SK-N-SH treated with all-trans-retinoic acid at 6 μM for 48 hours (cell line): ENCODE measurements at regions not wholly inside any gene's neighbourhood (a gene's known extent, or its start where the extent isn't known, plus 50 kb on each side); places are given as distances from the start of the nearest gene placed in this dataset.

ENCODE experiments used
- ATAC-seq: fragments of 200-7000 bp; cut with Tn5 transposase; 3 replicates; pipeline ENCODE4 v1.9.1; 2020; ENCODE audit warnings: mild to moderate bottlenecking, moderate library complexity
- ARNTL ChIP-seq: fragments of 450-650 bp; formaldehyde crosslinking; IDR thresholded peaks from 2 replicates; pipeline ENCODE4 v1.5.0; 2020; ENCODE audit warnings: low read depth, mild to moderate bottlenecking, moderate library complexity, borderline replicate concordance
- BACH2 ChIP-seq: fragments of 250-450 bp; sonication (Bioruptor Pico); IDR thresholded peaks from 2 replicates; pipeline ENCODE4 v1.9.0; 2021; ENCODE audit warnings: mild to moderate bottlenecking, borderline replicate concordance
- CREB5 ChIP-seq: fragments of 250-450 bp; sonication (Bioruptor Pico); IDR thresholded peaks from 2 replicates; pipeline ENCODE4 v1.5.1; 2020; ENCODE audit warnings: low read depth, mild to moderate bottlenecking, moderate library complexity
- CSRNP3 ChIP-seq: fragments of 250-450 bp; sonication (Bioruptor Pico); IDR thresholded peaks from 2 replicates; pipeline ENCODE4 v1.5.1; 2021; ENCODE audit warnings: mild to moderate bottlenecking, moderate library complexity
- ISL1 ChIP-seq: fragments of 250-450 bp; sonication (Bioruptor Pico); IDR thresholded peaks from 2 replicates; pipeline ENCODE4 v2.1.2; 2022; ENCODE audit warnings: mild to moderate bottlenecking, moderate library complexity
- PATZ1 ChIP-seq: fragments of 250-450 bp; sonication (Bioruptor Pico); IDR thresholded peaks from 2 replicates; pipeline ENCODE4 v1.8.0; 2020; ENCODE audit warnings: mild to moderate bottlenecking, moderate library complexity, borderline replicate concordance
- POU6F1 ChIP-seq: fragments of 250-450 bp; sonication (Bioruptor Pico); IDR thresholded peaks from 2 replicates; pipeline ENCODE4 v1.8.0; 2021; ENCODE audit warnings: low read depth, mild to moderate bottlenecking, moderate library complexity, borderline replicate concordance
- PPARA ChIP-seq: fragments of 250-450 bp; sonication (Bioruptor Pico); IDR thresholded peaks from 2 replicates; pipeline ENCODE4 v1.5.0; 2020; ENCODE audit warnings: mild to moderate bottlenecking, borderline replicate concordance
- RARB ChIP-seq: fragments of 250-450 bp; sonication (Bioruptor Pico); IDR thresholded peaks from 2 replicates; pipeline ENCODE4 v1.8.0; 2021; ENCODE audit warnings: mild to moderate bottlenecking, moderate library complexity
- SNAI2 ChIP-seq: fragments of 250-450 bp; sonication (Bioruptor Pico); IDR thresholded peaks from 2 replicates; pipeline ENCODE4 v1.5.0; 2020; ENCODE audit warnings: mild to moderate bottlenecking, moderate library complexity
- TCF4 ChIP-seq: fragments of 250-450 bp; sonication (Bioruptor Pico); IDR thresholded peaks from 2 replicates; pipeline ENCODE4 v1.8.0; 2021; ENCODE audit warnings: mild to moderate bottlenecking, moderate library complexity, borderline replicate concordance
- TOX ChIP-seq: fragments of 250-450 bp; sonication (Bioruptor Pico); IDR thresholded peaks from 2 replicates; pipeline ENCODE4 v1.8.0; 2021; ENCODE audit warnings: mild to moderate bottlenecking, moderate library complexity, borderline replicate concordance
- TSHZ2 ChIP-seq: fragments of 250-450 bp; sonication (Bioruptor Pico); IDR thresholded peaks from 2 replicates; pipeline ENCODE4 v1.5.0; 2020; ENCODE audit warnings: mild to moderate bottlenecking, moderate library complexity
- ZC3H10 ChIP-seq: fragments of 250-450 bp; sonication (Bioruptor Pico); IDR thresholded peaks from 2 replicates; pipeline ENCODE4 v1.5.1; 2021; ENCODE audit warnings: mild to moderate bottlenecking, moderate library complexity
- ZFP3 ChIP-seq: fragments of 250-450 bp; sonication (Bioruptor Pico); IDR thresholded peaks from 2 replicates; pipeline ENCODE4 v1.5.0; 2020; ENCODE audit warnings: mild to moderate bottlenecking, moderate library complexity
- ZFP30 ChIP-seq: fragments of 450-650 bp; formaldehyde crosslinking; IDR thresholded peaks from 2 replicates; pipeline ENCODE4 v1.5.0; 2022; ENCODE audit warnings: mild to moderate bottlenecking, moderate library complexity
- ZNF565 ChIP-seq: fragments of 450-650 bp; formaldehyde crosslinking; conservative IDR thresholded peaks from 2 replicates; pipeline ENCODE4 v1.5.0; 2020; ENCODE audit warnings: low read depth, mild to moderate bottlenecking, moderate library complexity
- ZNF70 ChIP-seq: fragments of 450-650 bp; formaldehyde crosslinking; IDR thresholded peaks from 2 replicates; pipeline ENCODE4 v1.5.0; 2020; ENCODE audit warnings: mild to moderate bottlenecking, moderate library complexity
- ZNF8 ChIP-seq: fragments of 450-650 bp; formaldehyde crosslinking; IDR thresholded peaks from 2 replicates; pipeline ENCODE4 v1.5.0; 2020; ENCODE audit warnings: mild to moderate bottlenecking, moderate library complexity

- ATAC-seq, result peak; percentile 45
- TF ChIP-seq TOX (no peak), ARNTL (CRISPR knock-in tag) (no peak), TSHZ2 (CRISPR knock-in tag) (no peak), ISL1 (CRISPR knock-in tag) (no peak), ZNF8 (CRISPR knock-in tag) (no peak), ZNF70 (CRISPR knock-in tag) (no peak), ZFP30 (CRISPR knock-in tag) (no peak)
Measured at GRCh38 chr19:16002406-16003384, 53.9 kb downstream of the OR10H4 start.

- ATAC-seq, result no peak
- no peak for TF ChIP-seq RARB (CRISPR knock-in tag)
- TF ChIP-seq ZC3H10 (CRISPR knock-in tag), result no peak
- no peak for TF ChIP-seq TCF4 (CRISPR knock-in tag)
- TF ChIP-seq TOX, result no peak
- TF ChIP-seq CSRNP3 (CRISPR knock-in tag), result no peak
- TF ChIP-seq PPARA (CRISPR knock-in tag), result no peak
- no peak for TF ChIP-seq TSHZ2 (CRISPR knock-in tag)
- no peak for TF ChIP-seq CREB5
- no peak for TF ChIP-seq SNAI2 (CRISPR knock-in tag)
- TF ChIP-seq ISL1 (CRISPR knock-in tag), result no peak
- no peak for TF ChIP-seq ZFP3 (CRISPR knock-in tag)
- TF ChIP-seq PATZ1 (CRISPR knock-in tag), result no peak
- no peak for TF ChIP-seq ZNF70 (CRISPR knock-in tag)
- no peak for TF ChIP-seq ZNF8 (CRISPR knock-in tag)
- no peak for TF ChIP-seq BACH2 (CRISPR knock-in tag)
- no peak for TF ChIP-seq ARNTL (CRISPR knock-in tag)
- TF ChIP-seq ZNF565 (CRISPR knock-in tag), result no peak
- TF ChIP-seq POU6F1, result no peak
- TF ChIP-seq, all 23 proteins: peak for 0
Measured at GRCh38 chr19:16003391-16003790, 54.6 kb downstream of the OR10H4 start.
